Transverse colon (tissue), 4 donors: ENCODE measurements at regions not wholly inside any gene's neighbourhood (a gene's known extent, or its start where the extent isn't known, plus 50 kb on each side); places are given as distances from the start of the nearest gene placed in this dataset.
"Not testable (repeated sequence)": the region's sequence is repeated elsewhere in the genome, so short reads cannot be mapped to it uniquely, and the experiment has no call there.

Experiments
- DNase-seq: peaks from one replicate; pipeline ENCODE4 v3.0.0-alpha.2; 2019
- H3K27ac ChIP-seq, 4 donors: fragments of 200-600 bp; sonication (generic); 2 replicates each; pipeline ENCODE4 v1.5.1; 2016 to 2018; ENCODE audit warnings: inconsistent platforms in 4 of 4
- H3K27me3 ChIP-seq: fragments of 200-600 bp; sonication (generic); 2 replicates; pipeline ENCODE4 v1.5.1; 2017; ENCODE audit warnings: inconsistent platforms
- H3K36me3 ChIP-seq, 4 donors: fragments of 200-600 bp; sonication (generic); 2 replicates each; pipeline ENCODE4 v1.5.1; 2017 to 2019; ENCODE audit warnings: inconsistent platforms in 4 of 4
- H3K4me1 ChIP-seq, 4 donors: fragments of 200-600 bp; sonication (generic); 2 replicates each; pipeline ENCODE4 v1.5.1; 2017 to 2020; ENCODE audit warnings: inconsistent platforms in 4 of 4
- H3K4me3 ChIP-seq, 4 donors: fragments of 200-600 bp; sonication (generic); 1 replicate in 1 of 4; 2 replicates in 3 of 4; pipeline versions ENCODE4 v1.5.1 to v1.6.1; 2017 to 2019; ENCODE audit warnings: inconsistent platforms in 4 of 4
- H3K9me3 ChIP-seq, 2 donors: fragments of 200-600 bp; sonication (generic); 2 replicates each; pipeline ENCODE4 v1.5.1; 2017 to 2019; ENCODE audit warnings: inconsistent platforms in 2 of 2
- CTCF ChIP-seq, 5 experiments: fragments of 200-600 bp in 3 of 5; fragments of 450-650 bp in 2 of 5; sonication (generic) in 3 of 5; IDR thresholded peaks; 1 replicate in 2 of 5; 2 replicates in 3 of 5; pipeline ENCODE4 v1.5.1; 2016 to 2017; ENCODE audit warnings: antibody characterized with exemption in 5 of 5, inconsistent platforms in 3 of 5, mild to moderate bottlenecking in 2 of 5, moderate library complexity in 1 of 5
- EP300 ChIP-seq: sonication (generic); formaldehyde crosslinking; IDR thresholded peaks from one replicate; pipeline ENCODE4 v1.6.1; 2017; ENCODE audit warnings: antibody characterized with exemption, low read depth
- POLR2A ChIP-seq: fragments of 450-650 bp; IDR thresholded peaks from one replicate; pipeline ENCODE4 v1.6.1; 2016; ENCODE audit warnings: antibody characterized with exemption, mild to moderate bottlenecking, moderate library complexity
- POLR2AphosphoS5 ChIP-seq, 3 donors: sonication (generic); formaldehyde crosslinking; IDR thresholded peaks; one replicate each; pipeline ENCODE4 v1.6.1; 2016; ENCODE audit warnings: antibody characterized with exemption in 3 of 3
- WGBS, 2 donors: methylation state at CpG; one replicate each; pipeline ENCODE4 v1.1.5; 2018; ENCODE audit warnings: low coverage in 1 of 2; 5-methylcytosine and 5-hydroxymethylcytosine counted together
- in situ Hi-C, 4 donors: fragments of 200-750 bp; cut with MboI; loops; one replicate each; pipeline versions ENCODE4 v1.15.0 to v1.15.1; 2017; ENCODE audit warnings: low sequenced_read_pairs in 3 of 4, low pct_ligation_motif_present in 1 of 4, low pct_unique_long_range_greater_than_20kb in 1 of 4
- intact Hi-C: fragments of 100-400 bp; cut with DNase I; formaldehyde crosslinking; loops from one replicate; pipeline ENCODE4 v1.15.1; 2023; ENCODE audit warnings: low total_unique reads

- in situ Hi-C loops = no loop called here
- Histone ChIP-seq H3K36me3 (no peaks in the 10 kb centered on the region), H3K9me3 (no peaks in the 10 kb centered on the region), H3K4me1 (no peaks in the 10 kb centered on the region), H3K27ac (no peak overlapping the region), H3K27me3 (no peaks in the 10 kb centered on the region), H3K4me3 (no peak overlapping the region)
- intact Hi-C loops = no loop called here
- no peak for DNase-seq
- TF ChIP-seq POLR2A (no peak), EP300 (no peak), POLR2AphosphoS5 (IDR thresholded peaks at IDR 0.05) (no peak), CTCF (IDR thresholded peaks at IDR 0.05) (no peak)
Observed at GRCh38 chr3:110017304-110017703, 680.0 kb upstream of the DPPA4 start.

- DNase-seq = no peak
- TF ChIP-seq EP300 (no peak), POLR2A (no peak), POLR2AphosphoS5 (IDR thresholded peaks at IDR 0.05) (no peak), CTCF (IDR thresholded peaks at IDR 0.05) (no peak)
- 35 to 100% methylated on average over 1 of the region's 1 CpG for WGBS, 2 donors
- no peaks in the 10 kb centered on the region for H3K27me3 ChIP-seq
- no peaks in the 10 kb centered on the region for H3K4me1 ChIP-seq
- no peak overlapping the region for H3K27ac ChIP-seq
- peaks cover 0 to 3% of the 10 kb centered on the region in 2 donors for H3K9me3 ChIP-seq
- no peak overlapping the region for H3K4me3 ChIP-seq
- intact Hi-C loops = no loop called here
- no peaks in the 10 kb centered on the region for H3K36me3 ChIP-seq
- in situ Hi-C loops = no loop called here
Observed at GRCh38 chr3:110021659-110022058, 684.3 kb upstream of the DPPA4 start.

- H3K27me3 ChIP-seq, H3K9me3 ChIP-seq, intact Hi-C loops, H3K4me3 ChIP-seq, in situ Hi-C loops, H3K4me1 ChIP-seq, H3K27ac ChIP-seq, H3K36me3 ChIP-seq, DNase-seq: not testable (repeated sequence)
- WGBS, 2 donors = 61 to 92% methylated on average over 1 of the region's 1 CpG
Observed at GRCh38 chr3:110023022-110023421, 685.7 kb upstream of the DPPA4 start.

GRCh38 chr3:110026421-110026820 is 689.1 kb upstream of the DPPA4 start:
- no peak overlapping the region for H3K4me3 ChIP-seq
- DNase-seq = no peak
- no peaks in the 10 kb centered on the region for H3K36me3 ChIP-seq
- H3K4me1 ChIP-seq = no peaks in the 10 kb centered on the region
- intact Hi-C loops (no loop called here), in situ Hi-C loops (no loop called here)
- 78 to 79% methylated on average over 2 of the region's 2 CpGs for WGBS, 2 donors
- no peaks in the 10 kb centered on the region for H3K27me3 ChIP-seq
- TF ChIP-seq POLR2A = no peak
- TF ChIP-seq POLR2AphosphoS5 (IDR thresholded peaks at IDR 0.05) = no peak
- TF ChIP-seq CTCF (IDR thresholded peaks at IDR 0.05) = no peak
- no peak for TF ChIP-seq EP300
- no peak overlapping the region for H3K27ac ChIP-seq
- peaks cover 0 to 3% of the 10 kb centered on the region in 2 donors for H3K9me3 ChIP-seq

GRCh38 chr3:110027446-110028080 is 690.2 kb upstream of the DPPA4 start:
- no peak for DNase-seq
- peaks cover 0 to 3% of the 10 kb centered on the region in 2 donors for H3K9me3 ChIP-seq
- H3K4me1 ChIP-seq = no peaks in the 10 kb centered on the region
- no peak for TF ChIP-seq POLR2A
- in situ Hi-C loops = no loop called here
- intact Hi-C loops = no loop called here
- 44 to 47% methylated on average over 3 to 4 of the region's 4 CpGs for WGBS, 2 donors
- no peaks in the 10 kb centered on the region for H3K36me3 ChIP-seq
- no peak overlapping the region for H3K27ac ChIP-seq
- no peak overlapping the region for H3K4me3 ChIP-seq
- H3K27me3 ChIP-seq = no peaks in the 10 kb centered on the region
